Coronary artery (tissue), 2 donors: ENCODE measurements at regions not wholly inside any gene's neighbourhood (a gene's known extent, or its start where the extent isn't known, plus 50 kb on each side); places are given as distances from the start of the nearest gene placed in this dataset.

Source experiments
- DNase-seq: peaks from one replicate; pipeline ENCODE4 v3.0.0-alpha.2; 2017; ENCODE audit warnings: low spot score
- H3K27ac ChIP-seq, 2 donors: fragments of 200-600 bp; sonication (generic); one replicate each; pipeline ENCODE4 v1.5.1; 2016 to 2019
- H3K4me3 ChIP-seq: fragments of 200-600 bp; sonication (generic); 2 replicates; pipeline ENCODE4 v1.5.1; 2016; ENCODE audit warnings: mild to moderate bottlenecking, moderate library complexity
- CTCF ChIP-seq: fragments of 200-600 bp; sonication (generic); IDR thresholded peaks from one replicate; pipeline ENCODE4 v1.5.1; 2019; ENCODE audit warnings: antibody characterized with exemption

DNA sequence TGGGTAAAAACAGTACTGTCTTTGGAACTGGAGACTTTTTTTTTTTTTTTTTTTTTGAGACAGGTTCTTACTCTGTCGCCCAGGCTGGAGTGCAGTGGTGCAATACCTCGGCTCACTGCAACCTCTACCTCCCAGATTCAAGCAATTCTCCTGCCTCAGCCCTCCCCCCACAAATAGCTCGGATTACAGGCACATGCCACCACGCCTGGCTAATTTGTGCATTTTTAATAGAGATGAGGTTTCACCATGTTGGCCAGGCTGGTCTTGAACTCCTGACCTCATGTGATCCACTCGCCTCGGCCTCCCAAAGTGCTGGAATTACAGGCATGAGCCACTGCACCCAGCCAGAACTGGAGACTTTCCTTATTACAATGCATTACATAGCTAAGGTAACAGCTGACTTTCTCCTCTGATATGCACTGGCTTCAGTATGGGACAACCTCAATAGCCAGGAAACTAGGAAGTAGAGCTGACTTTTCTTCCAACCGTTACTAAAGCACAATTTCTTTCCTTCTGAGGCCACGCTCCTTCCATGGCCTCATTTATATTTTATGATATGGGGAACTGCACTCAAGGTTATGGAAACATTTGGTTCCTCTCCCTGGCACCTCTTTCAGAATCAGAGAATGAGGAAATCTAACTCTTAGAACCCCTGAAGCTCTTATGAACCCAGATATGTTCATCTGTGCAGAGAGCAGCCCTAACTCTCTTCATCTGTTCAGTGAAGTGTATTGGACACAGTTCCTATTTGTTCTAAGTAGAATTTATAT is 53.5 kb upstream of the FAM9B start:
- no peak overlapping the region for H3K4me3 ChIP-seq
- no peak for TF ChIP-seq CTCF
- no peak for DNase-seq
- H3K27ac ChIP-seq: no peak overlapping the region

GRCh38 chrX:9088896-9089295 is 55.0 kb upstream of the FAM9B start:
- DNase-seq: no peak
- Histone ChIP-seq H3K4me3 (no peak overlapping the region), H3K27ac (no peak overlapping the region)
- no peak for TF ChIP-seq CTCF

- no peak overlapping the region for H3K4me3 ChIP-seq
- H3K27ac ChIP-seq: no peak overlapping the region
- no peak for DNase-seq
- no peak for TF ChIP-seq CTCF
Observed at GRCh38 chrX:9090766-9091165, 56.8 kb upstream of the FAM9B start.

DNA sequence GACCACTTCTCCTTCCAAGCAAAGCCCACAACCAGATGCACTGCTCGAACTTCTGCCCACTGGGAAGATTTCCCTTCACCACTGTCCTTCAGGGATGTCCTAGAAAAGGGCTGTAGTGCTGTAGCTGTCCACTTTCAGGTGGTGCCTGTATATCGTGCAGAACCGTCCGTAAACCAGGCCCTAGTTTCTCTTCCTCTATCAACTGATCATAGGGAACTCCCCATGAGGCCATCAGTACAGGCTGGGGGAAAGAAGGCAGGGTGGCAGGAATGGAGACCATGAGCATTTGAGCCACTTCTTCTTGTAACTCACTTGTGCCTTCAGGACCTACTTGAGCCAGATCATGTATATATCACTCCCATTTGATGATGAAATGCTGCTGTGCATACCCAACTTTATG is 57.3 kb upstream of the FAM9B start:
- Histone ChIP-seq H3K27ac (no peak overlapping the region), H3K4me3 (no peak overlapping the region)
- no peak for TF ChIP-seq CTCF
- no peak for DNase-seq

GRCh38 chrX:9102956-9103355 is 69.0 kb upstream of the FAM9B start:
- no peak for TF ChIP-seq CTCF
- Histone ChIP-seq H3K4me3 (no peak overlapping the region), H3K27ac (no peak overlapping the region)
- DNase-seq: no peak

DNA sequence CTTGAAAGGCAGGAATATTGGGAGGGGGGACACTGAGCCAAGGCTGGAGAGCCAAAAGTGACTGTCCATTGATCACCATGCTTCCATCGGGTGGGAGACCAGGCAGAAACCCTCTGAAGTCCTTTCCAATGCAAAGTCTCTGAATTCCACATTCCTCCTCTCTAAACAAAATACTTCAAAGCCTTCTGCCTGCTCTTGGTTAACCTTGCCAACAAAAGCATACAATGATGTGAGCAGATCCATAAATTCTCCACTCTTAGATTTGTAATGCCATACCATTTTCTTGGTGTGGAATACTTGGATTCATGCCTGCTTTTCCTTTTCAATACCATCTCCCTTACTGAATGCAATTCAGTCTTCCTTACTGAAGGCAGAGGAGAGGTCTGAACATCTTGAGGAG is 74.1 kb upstream of the FAM9B start:
- TF ChIP-seq CTCF: no peak
- Histone ChIP-seq H3K27ac (no peak overlapping the region), H3K4me3 (no peak overlapping the region)
- DNase-seq: no peak

GRCh38 chrX:9110808-9111207 is 76.9 kb upstream of the FAM9B start:
- DNase-seq: no peak
- H3K27ac ChIP-seq: no peak overlapping the region
- no peak for TF ChIP-seq CTCF
- no peak overlapping the region for H3K4me3 ChIP-seq
